H9 (cell line): ENCODE measurements at regions not wholly inside any gene's neighbourhood (a gene's known extent, or its start where the extent isn't known, plus 50 kb on each side); places are given as distances from the start of the nearest gene placed in this dataset.
"Not testable (repeated sequence)": the region's sequence is repeated elsewhere in the genome, so short reads cannot be mapped to it uniquely, and the experiment has no call there.

Source experiments
- DNase-seq: peaks from one replicate; pipeline ENCODE4 v3.0.0-alpha.2; 2017
- H2AFZ ChIP-seq: one replicate; pipeline ENCODE4 v1.6.1; 2013; ENCODE audit warnings: mild to moderate bottlenecking, low read length, control low read depth, moderate library complexity
- H2AK5ac ChIP-seq: 2 replicates; pipeline ENCODE4 v1.6.1; 2013; ENCODE audit warnings: low read length, control low read depth, mixed read lengths; ENCODE audit not compliant: insufficient read length
- H2BK120ac ChIP-seq: one replicate; pipeline ENCODE4 v1.6.1; 2013; ENCODE audit warnings: low read depth, mild to moderate bottlenecking, low read length, control low read depth, inconsistent platforms; ENCODE audit not compliant: poor library complexity, severe bottlenecking
- H2BK12ac ChIP-seq: 2 replicates; pipeline ENCODE4 v1.6.1; 2013; ENCODE audit warnings: low read length, control low read depth, mixed read lengths, low read depth; ENCODE audit not compliant: insufficient read length
- H2BK15ac ChIP-seq: 2 replicates; pipeline ENCODE4 v1.6.1; 2013; ENCODE audit warnings: low read depth, low read length, control low read depth
- H2BK20ac ChIP-seq: one replicate; pipeline ENCODE4 v1.6.1; 2013; ENCODE audit warnings: low read depth, mild to moderate bottlenecking, low read length, control low read depth, inconsistent platforms; ENCODE audit not compliant: poor library complexity, severe bottlenecking
- H2BK5ac ChIP-seq: 2 replicates; pipeline ENCODE4 v1.6.1; 2013; ENCODE audit warnings: low read length, control low read depth, mixed read lengths; ENCODE audit not compliant: insufficient read length
- H3K14ac ChIP-seq: 2 replicates; pipeline ENCODE4 v1.6.1; 2013; ENCODE audit warnings: low read length, control low read depth; ENCODE audit not compliant: insufficient read depth
- H3K18ac ChIP-seq: 2 replicates; pipeline ENCODE4 v1.6.1; 2013; ENCODE audit warnings: low read depth, mild to moderate bottlenecking, mixed read lengths, low read length, control low read depth; ENCODE audit not compliant: insufficient read length
- H3K23ac ChIP-seq: 2 replicates; pipeline ENCODE4 v1.6.1; 2013; ENCODE audit warnings: low read length, control low read depth, mixed read lengths, low read depth; ENCODE audit not compliant: insufficient read length
- H3K23me2 ChIP-seq: 2 replicates; pipeline ENCODE4 v1.6.1; 2013; ENCODE audit warnings: low read depth, mild to moderate bottlenecking, mixed read lengths, low read length, control low read depth; ENCODE audit not compliant: insufficient read length, poor library complexity, severe bottlenecking
- H3K27ac ChIP-seq: 2 replicates; pipeline ENCODE4 v1.5.1; 2013; ENCODE audit warnings: low read length, control low read depth, mixed read lengths, low read depth; ENCODE audit not compliant: insufficient read length
- H3K27me3 ChIP-seq: 2 replicates; pipeline ENCODE4 v1.6.1; 2013; ENCODE audit warnings: low read length, control low read depth, inconsistent platforms; ENCODE audit not compliant: insufficient read depth
- H3K4ac ChIP-seq: 2 replicates; pipeline ENCODE4 v1.6.1; 2013; ENCODE audit warnings: low read depth, mild to moderate bottlenecking, control low read depth, inconsistent platforms, low read length, moderate library complexity
- H3K4me1 ChIP-seq: 2 replicates; pipeline ENCODE4 v1.6.1; 2013; ENCODE audit warnings: low read length, control low read depth, inconsistent platforms; ENCODE audit not compliant: insufficient read depth
- H3K4me2 ChIP-seq: 2 replicates; pipeline ENCODE4 v1.6.1; 2013; ENCODE audit warnings: low read length, control low read depth, mixed read lengths; ENCODE audit not compliant: insufficient read length, insufficient read depth
- H3K56ac ChIP-seq: 2 replicates; pipeline ENCODE4 v1.6.1; 2013; ENCODE audit warnings: low read depth, mild to moderate bottlenecking, mixed read lengths, low read length, control low read depth; ENCODE audit not compliant: insufficient read length
- H3K79me1 ChIP-seq: 2 replicates; pipeline ENCODE4 v1.6.1; 2013; ENCODE audit warnings: low read depth, mild to moderate bottlenecking, moderate library complexity, low read length, control low read depth, inconsistent platforms; ENCODE audit not compliant: insufficient read depth, poor library complexity, severe bottlenecking
- H3K79me2 ChIP-seq: 2 replicates; pipeline ENCODE4 v1.6.1; 2013; ENCODE audit warnings: low read length, control low read depth, inconsistent platforms; ENCODE audit not compliant: insufficient read depth
- H3K9ac ChIP-seq: 2 replicates; pipeline ENCODE4 v1.6.1; 2013; ENCODE audit warnings: low read length, control low read depth, mixed read lengths; ENCODE audit not compliant: insufficient read length; ENCODE audit errors: extremely low read depth
- H3K9me3 ChIP-seq: one replicate; pipeline ENCODE4 v1.6.1; 2013; ENCODE audit warnings: low read depth, low read length, inconsistent platforms; ENCODE audit not compliant: control insufficient read depth
- H3T11ph ChIP-seq: one replicate; pipeline ENCODE4 v1.6.1; 2013; ENCODE audit warnings: mild to moderate bottlenecking, low read length, control low read depth, inconsistent platforms
- H4K20me1 ChIP-seq: one replicate; pipeline ENCODE4 v1.6.1; 2013; ENCODE audit not compliant: control insufficient read depth, insufficient read length, insufficient read depth
- H4K5ac ChIP-seq: 2 replicates; pipeline ENCODE4 v1.6.1; 2013; ENCODE audit warnings: low read depth, mild to moderate bottlenecking, mixed read lengths, low read length, control low read depth; ENCODE audit not compliant: insufficient read length
- H4K8ac ChIP-seq: replicated peaks from 2 replicates; pipeline ENCODE4 v1.6.1; 2013; ENCODE audit warnings: low read length, control low read depth, mixed read lengths, low read depth; ENCODE audit not compliant: insufficient read length
- H4K91ac ChIP-seq: 2 replicates; pipeline ENCODE4 v1.6.1; 2013; ENCODE audit warnings: low read depth, mild to moderate bottlenecking, moderate library complexity, mixed read lengths, low read length, control low read depth; ENCODE audit not compliant: insufficient read length
- H3K27ac Mint-ChIP-seq, 3 experiments: 2 replicates in 2 of 3; 3 replicates in 1 of 3; pipeline ENCODE4 v1.8.0; 2020 to 2021; ENCODE audit warnings: mixed read lengths in 3 of 3, mild to moderate bottlenecking in 1 of 3, moderate library complexity in 1 of 3
- H3K27me3 Mint-ChIP-seq: 2 replicates; pipeline ENCODE4 v1.8.0; 2021; ENCODE audit warnings: low read depth, mild to moderate bottlenecking, moderate library complexity, mixed read lengths
- H3K36me3 Mint-ChIP-seq, 3 experiments: 2 replicates in 2 of 3; 3 replicates in 1 of 3; pipeline ENCODE4 v1.8.0; 2020 to 2021; ENCODE audit warnings: low read depth in 3 of 3, mixed read lengths in 3 of 3; ENCODE audit not compliant: insufficient read depth in 1 of 3
- H3K4me1 Mint-ChIP-seq, 2 experiments: 2 replicates each; pipeline ENCODE4 v1.8.0; 2020; ENCODE audit warnings: mixed read lengths in 2 of 2
- H3K4me3 Mint-ChIP-seq, 2 experiments: 2 replicates in 1 of 2; 3 replicates in 1 of 2; pipeline ENCODE4 v1.8.0; 2020 to 2021; ENCODE audit warnings: mild to moderate bottlenecking in 2 of 2, mixed read lengths in 2 of 2, moderate library complexity in 1 of 2
- H3K9me3 Mint-ChIP-seq, 2 experiments: 2 replicates in 1 of 2; 3 replicates in 1 of 2; pipeline ENCODE4 v1.8.0; 2020; ENCODE audit warnings: mild to moderate bottlenecking in 2 of 2, mixed read lengths in 2 of 2, moderate library complexity in 1 of 2
- WGBS: extraction: QIAGEN DNeasy Blood & Tissue Kit; methylation state at CpG from one replicate; pipeline ENCODE4 v1.1.7; 2013; ENCODE audit warnings: missing lambda C conversion rate, low lambda C conversion rate, mixed read lengths; ENCODE audit not compliant: insufficient read length; ENCODE audit errors: extremely low coverage; 5-methylcytosine and 5-hydroxymethylcytosine counted together

- no CpG with 5 or more reads among the region's 2 CpGs for WGBS
- not testable (repeated sequence) for H3K23ac ChIP-seq
Measured at GRCh38 chr15:21031703-21032102, 165.6 kb upstream of the POTEB2 start.

GRCh38 chr15:21029001-21029400 lies 162.9 kb upstream of the POTEB2 start:
- H3K9me3 ChIP-seq, H3K79me1 ChIP-seq, H2BK20ac ChIP-seq, H3K36me3 Mint-ChIP-seq, H4K91ac ChIP-seq, H3K79me2 ChIP-seq, H3K9ac ChIP-seq, H2AFZ ChIP-seq, H3K4me2 ChIP-seq, H4K5ac ChIP-seq, H3K4me3 Mint-ChIP-seq, H2BK5ac ChIP-seq, H3K27ac ChIP-seq, H3K27ac Mint-ChIP-seq, H3K56ac ChIP-seq, H2BK12ac ChIP-seq, H3K4me1 Mint-ChIP-seq, H4K8ac ChIP-seq, DNase-seq, H4K20me1 ChIP-seq, H3K23ac ChIP-seq, H3K9me3 Mint-ChIP-seq, H3T11ph ChIP-seq, H2AK5ac ChIP-seq, H3K14ac ChIP-seq, H3K27me3 ChIP-seq, H2BK15ac ChIP-seq, H3K4ac ChIP-seq, H2BK120ac ChIP-seq, H3K27me3 Mint-ChIP-seq, H3K18ac ChIP-seq, H3K23me2 ChIP-seq, H3K4me1 ChIP-seq: not testable (repeated sequence)
- no CpG with 5 or more reads among the region's 6 CpGs for WGBS

More at GRCh38 chr15:21031703-21032102, 165.6 kb upstream of the POTEB2 start:
- not testable (repeated sequence) for H3K27ac ChIP-seq, H3K79me2 ChIP-seq, H3K56ac ChIP-seq, H2BK5ac ChIP-seq, H3K9ac ChIP-seq, H3K9me3 ChIP-seq, H3K27ac Mint-ChIP-seq, DNase-seq, H3K27me3 ChIP-seq, H2AK5ac ChIP-seq, H3K23me2 ChIP-seq, H3K4me1 ChIP-seq, H3K4me3 Mint-ChIP-seq, H3K14ac ChIP-seq, H3K36me3 Mint-ChIP-seq, H3K9me3 Mint-ChIP-seq, H4K20me1 ChIP-seq, H3K27me3 Mint-ChIP-seq, H4K91ac ChIP-seq, H3K18ac ChIP-seq, H4K8ac ChIP-seq, H2BK20ac ChIP-seq, H3K4me1 Mint-ChIP-seq, H3K4me2 ChIP-seq, H2BK120ac ChIP-seq, H2BK15ac ChIP-seq, H3K79me1 ChIP-seq, H3T11ph ChIP-seq, H2BK12ac ChIP-seq, H2AFZ ChIP-seq, H3K4ac ChIP-seq, H4K5ac ChIP-seq
